CD1c-positive myeloid dendritic cell (primary cell): ENCODE measurements at regions not wholly inside any gene's neighbourhood (a gene's known extent, or its start where the extent isn't known, plus 50 kb on each side); places are given as distances from the start of the nearest gene placed in this dataset.

Experiments
- DNase-seq: peaks from one replicate; pipeline ENCODE4 v3.0.0-alpha.2; 2016; ENCODE audit errors: extremely low spot score

DNA sequence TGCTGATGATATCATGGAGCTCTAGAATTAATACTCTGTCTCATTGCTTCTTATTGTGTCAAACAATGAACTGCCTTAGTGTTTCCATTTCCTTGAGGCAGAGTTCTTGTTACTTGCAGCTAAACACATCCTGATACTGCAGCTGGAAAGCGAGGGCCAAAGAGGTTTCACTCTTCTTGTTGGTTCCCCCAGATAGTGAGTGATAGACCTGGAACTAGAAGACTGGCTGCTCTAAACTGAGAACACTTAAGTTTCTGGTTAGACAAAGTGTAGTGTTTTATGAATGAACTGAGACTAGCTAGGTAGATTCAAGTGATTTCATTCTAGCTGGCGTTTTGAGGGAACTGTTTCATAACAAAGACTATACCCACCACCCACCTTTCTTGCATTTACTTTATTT is 321.7 kb downstream of the TXNL1 start:
- DNase-seq, result no peak

DNA sequence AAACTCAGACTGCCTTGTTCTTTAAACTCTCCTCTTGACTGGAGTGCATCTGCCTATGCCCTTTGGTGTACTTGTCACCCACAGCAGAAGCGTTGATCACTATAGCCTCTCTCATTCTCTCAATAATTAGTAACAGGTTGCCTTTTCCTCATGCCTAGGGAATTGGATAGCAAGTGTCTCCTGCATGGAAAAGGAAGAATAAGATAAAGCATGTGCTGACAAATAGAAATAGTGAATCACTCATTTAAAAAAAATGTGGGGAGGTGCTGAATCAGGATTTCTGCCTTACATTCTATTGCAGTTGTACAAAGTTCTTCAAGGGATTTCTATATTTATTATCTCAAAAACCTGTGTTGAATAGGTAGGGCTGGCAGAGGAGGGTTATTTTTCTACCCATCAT is 323.0 kb downstream of the TXNL1 start:
- no peak for DNase-seq

DNA sequence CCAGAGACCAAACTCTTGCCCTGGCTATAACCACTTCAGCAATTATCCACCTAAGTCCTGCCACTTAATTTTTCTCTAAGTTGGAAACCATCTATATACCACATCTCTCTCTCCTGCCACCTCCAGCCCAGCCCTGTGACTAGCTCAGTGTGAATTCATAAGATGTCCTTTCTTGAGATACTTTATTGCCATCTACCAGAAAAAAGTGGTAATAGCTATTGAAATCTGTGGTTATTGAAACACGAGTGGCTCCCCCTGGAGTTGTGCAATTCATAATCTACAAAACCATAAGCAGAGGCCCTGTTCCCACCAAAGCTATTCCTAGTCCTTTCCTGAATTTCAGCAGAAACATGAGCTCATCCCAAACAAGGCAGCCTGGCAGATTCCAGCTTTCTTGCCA is 324.0 kb downstream of the TXNL1 start:
- DNase-seq, result no peak

DNA sequence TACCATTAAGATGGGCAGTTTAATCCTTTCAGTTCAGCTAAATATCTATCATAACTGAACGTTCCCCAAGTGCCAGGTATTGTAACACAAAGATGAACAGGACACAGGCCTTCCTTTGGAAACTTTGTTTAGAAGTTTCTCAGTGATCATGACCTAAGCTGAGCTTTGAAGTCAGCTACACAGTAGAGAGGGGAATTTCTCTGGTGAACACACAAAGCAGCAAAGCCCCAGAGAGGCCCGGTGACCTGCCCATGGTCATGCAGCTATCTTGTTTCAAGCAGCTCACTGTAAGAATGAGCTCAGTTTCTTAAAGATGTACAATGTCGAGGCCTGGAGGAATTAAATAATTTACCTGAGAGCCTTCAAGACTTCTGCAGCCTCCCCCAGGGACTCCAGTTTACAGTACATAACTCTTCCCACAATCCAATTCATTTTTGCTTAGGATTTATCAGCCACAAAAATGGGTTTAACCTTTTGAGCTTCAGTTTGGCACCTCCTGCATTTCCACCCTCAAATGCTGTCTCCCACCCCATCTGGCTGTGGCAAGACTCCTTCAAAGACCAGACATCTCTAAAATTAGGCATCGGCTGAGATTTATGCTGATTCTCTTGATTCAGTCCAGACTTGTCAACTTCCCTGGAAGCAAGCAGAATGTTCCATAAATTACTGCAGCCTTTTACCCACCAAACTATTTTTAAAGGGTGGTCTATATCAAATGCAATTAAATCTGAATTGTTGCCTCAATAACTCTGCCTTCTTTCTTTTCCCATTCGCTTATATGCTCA is 325.6 kb downstream of the TXNL1 start:
- no peak for DNase-seq

DNA sequence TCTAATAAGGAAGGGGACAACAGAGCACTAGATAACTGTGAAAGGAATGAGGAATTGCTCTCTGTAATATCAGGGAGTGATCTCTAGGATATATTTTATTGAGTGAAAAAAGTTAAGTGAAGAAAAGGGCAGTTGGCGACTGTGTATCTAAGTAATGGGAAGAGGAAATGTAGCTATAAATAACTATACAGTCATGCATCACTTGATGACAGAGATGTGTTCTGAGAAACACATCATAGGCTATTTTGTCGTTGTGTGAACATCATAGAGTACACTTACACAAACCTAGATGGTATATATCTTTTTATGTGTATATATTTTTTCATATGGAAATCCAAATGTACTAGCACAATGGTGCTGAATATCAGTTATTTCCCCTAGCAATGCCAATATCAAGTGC is 329.3 kb downstream of the TXNL1 start:
- no peak for DNase-seq

DNA sequence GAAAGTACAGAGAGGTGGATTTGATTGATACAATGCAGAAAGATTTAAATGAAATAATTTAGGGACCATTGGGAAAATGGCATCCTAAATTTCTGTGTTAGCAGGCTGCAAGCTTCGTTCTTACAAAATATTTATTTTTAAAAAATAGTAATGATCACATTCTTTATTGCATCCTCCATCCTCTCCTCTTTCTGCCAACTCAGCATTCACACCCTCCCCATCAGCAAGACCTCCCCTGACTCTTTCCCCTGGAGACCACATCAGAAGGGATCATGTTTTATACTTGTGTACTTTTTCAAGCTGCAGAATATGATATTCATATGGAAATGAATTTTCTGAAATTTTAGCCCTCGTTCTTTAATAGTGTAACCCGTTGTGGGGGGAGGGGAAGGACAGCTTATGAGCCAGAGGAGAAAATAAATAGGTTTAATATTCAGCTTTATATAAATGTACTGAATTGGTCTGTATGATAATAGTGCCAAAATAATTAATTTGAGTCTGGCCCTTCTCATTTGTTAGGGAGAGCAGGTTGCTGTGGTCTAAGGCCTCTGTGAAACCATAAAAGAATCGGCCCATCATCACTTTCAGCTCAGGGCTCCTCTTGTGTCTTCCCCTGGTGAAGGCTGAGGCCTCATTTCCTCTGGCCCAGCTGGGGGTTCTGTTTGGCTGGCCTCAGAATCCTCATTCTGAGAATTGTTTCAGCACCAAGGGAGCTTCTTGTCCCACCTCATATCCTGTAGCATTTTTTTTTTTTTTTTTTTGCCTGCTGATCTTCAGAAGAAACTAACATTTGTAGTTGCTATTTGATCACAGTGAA is 330.8 kb downstream of the TXNL1 start:
- DNase-seq, result no peak

DNA sequence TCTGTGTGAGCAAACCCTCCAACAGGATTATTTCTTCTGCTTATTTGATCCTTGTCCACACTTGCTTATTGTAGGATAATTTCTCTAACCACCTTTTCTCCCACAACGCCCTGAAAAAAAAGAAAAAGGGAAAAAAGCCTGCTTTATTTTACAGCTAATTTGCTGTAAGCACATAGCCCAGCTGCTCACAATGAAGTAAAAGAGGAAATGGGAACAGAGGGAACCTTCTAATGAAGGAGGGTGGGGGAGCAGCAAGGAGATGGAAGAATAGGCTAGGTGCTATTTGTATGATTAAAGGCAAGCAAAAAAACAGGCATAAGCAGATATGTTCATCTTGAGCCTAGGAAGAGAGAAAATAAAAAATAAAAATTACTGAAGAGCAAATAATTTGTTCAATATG is 331.6 kb downstream of the TXNL1 start:
- DNase-seq, result no peak

DNA sequence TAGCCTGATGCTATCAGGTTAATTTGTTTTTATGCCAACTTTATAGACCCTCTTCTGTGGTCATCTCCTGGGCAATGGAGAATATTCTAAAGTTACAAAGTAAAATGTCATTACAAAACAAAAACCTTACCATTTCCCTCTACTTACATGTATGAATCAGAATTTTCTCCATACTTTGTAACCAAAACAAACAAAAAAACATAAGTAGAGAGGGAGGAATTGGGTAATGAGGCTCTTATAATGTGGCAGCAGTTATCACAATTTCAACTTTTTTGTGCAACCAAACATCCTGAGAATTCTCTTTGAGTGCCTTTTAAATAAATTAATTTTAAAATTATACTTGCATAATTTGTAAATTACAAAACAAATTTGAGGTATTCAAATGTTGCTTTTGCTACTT is 332.8 kb downstream of the TXNL1 start:
- no peak for DNase-seq

DNA sequence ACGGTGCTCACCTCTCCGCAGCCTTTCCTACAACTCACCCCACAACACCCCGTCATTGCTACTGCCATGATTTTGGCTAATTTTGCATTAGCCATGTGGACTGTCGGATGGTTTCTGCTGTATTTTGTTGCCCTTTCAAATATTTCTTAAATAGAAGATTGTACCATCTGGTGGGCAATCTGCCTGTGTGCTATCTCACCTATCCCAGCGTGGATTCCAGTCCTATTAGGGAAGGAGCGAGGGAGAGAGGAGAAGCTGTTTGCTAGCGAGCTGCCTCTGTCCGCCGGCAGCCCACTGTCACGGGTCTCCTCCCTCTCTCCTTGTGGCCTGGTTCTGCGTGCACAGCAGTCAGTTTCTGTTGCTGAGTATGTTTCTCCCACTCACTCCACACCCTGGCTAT is 336.2 kb downstream of the TXNL1 start:
- no peak for DNase-seq

DNA sequence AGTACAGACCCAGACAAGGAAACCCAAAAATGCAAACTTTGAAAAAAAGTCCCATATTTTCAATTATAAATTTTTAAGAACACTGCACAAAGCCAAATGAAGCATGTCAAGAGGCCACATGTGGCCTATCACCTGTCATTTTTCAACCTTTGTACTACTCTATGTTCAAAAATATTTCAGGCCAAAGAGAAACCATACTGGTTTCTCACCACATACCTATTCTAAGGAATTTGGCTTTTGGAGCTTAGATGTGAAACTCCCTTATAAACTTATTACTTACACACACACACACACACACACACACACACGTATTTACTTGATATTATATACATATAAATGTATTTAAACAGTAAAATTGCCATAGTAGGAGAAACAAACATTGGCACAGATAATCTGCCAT is 338.7 kb downstream of the TXNL1 start:
- no peak for DNase-seq

DNA sequence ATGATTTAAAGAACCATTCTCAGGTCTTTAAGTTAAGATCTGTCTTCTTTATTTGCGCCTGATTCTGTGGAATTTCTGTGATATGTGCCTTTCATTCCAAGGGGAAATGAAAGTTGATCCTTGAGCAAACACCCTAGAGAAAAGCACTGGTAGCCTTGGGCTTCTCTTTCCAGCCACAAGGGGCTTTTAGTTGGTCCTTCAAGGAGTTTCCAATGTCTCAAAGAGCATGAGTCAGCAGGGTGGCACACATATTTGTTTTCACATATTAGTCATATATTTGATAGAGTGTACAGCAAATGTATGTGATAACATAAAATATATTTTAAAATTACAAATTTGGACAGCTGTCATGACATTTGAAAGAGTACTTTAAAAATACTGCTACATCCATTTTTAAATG is 339.5 kb downstream of the TXNL1 start:
- peak; percentile 45 for DNase-seq

DNA sequence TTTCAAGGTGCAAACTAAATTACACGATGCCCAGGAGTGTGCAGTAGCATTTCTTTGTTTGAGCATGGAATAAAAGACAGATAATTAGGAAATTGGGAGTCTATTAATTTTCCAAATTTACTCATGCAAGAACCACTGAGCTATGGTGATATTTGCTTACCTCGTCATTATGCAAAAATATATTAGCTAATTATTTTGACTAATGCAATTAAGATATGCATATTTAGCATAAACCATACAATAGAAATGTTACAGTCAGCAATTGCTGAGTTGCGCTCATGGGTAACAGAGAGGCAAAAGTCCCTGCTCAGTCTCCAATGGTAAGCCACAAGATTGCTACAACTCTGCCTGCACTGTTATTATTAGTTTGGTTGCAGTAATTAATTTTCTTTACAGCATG is 342.0 kb downstream of the TXNL1 start:
- DNase-seq, result no peak

DNA sequence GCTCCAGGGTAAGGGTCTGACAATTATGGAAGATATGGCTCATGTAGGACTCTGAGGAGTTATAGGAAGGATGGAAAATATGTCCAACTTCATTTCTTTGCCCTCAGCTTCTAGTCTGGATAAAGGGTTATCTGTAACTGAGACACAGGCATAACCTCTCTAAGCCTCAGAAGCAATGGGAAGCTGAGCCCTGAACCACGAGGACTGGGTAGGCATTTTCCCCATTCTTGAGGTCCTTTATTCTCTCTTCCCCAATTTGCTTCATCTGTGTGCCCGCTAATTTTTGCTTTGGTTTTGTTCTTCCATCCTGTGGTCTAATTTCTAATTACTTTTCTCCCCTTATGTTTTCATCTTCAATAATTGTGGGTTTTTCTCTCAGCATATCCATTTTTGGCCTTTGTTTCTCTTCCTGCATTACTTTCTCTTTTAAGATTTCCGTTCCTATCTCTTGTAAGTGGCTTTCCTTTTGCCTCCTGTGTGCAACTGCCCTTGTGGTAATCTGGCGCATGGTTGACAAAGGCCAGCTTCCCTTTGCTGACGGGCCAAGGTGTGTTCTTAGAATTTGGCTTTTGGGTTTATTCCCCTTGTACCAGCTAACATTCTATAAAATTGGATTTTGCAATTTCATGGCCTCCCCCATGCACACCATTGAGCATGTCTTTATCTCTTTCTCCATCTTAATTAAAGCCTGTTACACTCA is 343.8 kb downstream of the TXNL1 start:
- DNase-seq, result no peak

DNA sequence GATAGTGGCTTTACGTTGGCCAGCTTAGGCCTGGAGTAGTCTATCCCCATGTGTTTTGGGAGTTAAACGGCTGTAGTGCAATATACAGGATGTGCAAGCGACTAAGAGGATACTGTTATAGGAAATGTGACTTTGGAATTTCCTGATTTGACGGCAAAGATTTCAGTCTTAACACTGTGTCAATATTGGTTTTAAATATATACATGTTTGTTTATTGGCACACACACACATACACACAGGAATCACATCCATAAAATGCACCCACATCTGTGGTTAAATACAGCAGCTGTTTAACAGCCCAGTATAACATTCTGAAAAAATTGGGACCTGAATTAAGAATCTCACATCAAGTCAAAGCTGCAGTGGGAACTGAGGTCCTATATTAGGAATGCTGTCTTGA is 347.1 kb downstream of the TXNL1 start:
- DNase-seq, result no peak

DNA sequence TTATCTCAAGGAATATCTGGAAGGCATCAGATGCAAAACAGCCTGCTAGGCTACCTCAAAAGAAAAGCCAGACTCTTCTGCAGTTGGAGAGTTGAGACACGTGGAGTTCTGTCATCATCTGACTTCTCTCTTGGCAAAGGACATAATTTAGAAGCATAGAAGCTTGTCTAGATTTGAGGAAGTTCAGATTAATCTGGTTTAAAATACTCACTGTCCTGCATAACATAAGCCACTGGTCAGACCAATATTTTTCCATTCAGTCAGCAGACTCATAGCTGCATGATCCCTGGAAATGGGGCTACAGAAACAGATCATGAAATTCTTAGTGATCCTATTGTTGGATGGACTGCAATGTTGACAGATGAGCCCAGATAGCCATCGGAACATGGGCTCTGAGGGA is 349.0 kb downstream of the TXNL1 start:
- peak; percentile 18 for DNase-seq

DNA sequence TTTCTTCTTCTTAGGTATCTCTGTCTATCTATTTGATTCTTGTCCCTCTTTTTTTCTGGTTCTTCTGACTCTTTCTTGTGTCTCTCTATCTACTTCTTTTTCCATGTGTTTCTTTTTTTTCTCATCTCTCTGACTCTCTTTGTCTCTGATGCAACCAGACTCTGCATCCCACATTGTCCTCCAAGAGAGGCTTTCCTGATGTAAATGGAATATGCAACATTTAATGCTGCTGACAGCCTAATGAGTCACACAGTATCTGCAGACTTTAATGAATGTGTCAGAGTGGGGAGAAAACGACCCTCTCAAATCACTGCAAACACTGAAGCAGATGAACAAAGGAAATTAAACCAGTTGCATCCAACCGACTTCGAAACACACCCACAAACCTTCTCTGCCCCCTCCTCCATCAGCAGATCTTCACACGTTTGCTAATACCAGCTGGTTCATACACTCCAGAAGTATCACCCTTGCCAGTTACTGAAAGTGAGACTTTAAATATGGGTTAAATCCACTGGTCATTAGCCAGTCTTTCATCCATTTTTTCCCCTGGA is 351.5 kb downstream of the TXNL1 start:
- no peak for DNase-seq

DNA sequence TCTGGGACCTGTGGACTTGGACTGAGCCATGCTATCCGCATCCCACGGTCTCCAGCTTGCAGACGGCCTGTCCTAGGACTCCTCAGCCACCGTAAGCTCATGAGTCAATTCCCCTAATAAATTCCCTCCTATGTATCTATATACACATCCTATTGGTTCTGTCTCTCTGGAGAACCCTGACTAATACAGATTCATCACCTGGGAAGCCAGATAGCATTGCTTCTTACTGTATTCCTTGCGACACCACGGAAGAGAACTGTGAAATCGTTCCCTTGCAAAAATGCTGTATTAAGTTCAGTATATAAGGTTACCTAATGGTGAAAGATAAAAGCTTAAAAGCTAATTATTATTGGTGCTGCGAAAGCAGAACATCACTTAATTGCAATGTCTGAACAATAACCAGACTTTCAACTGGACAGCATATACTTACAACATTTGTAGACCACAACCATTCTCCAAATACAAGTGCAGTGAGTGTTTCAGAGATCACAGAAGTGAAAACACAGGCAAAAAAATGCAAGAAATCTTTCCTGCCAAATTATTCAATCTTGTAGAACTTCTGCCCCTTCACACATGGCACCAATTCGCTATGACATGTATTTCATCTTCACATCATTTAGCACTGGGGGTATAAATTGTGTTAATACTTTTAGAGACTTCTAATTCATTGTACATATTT is 352.9 kb downstream of the TXNL1 start:
- DNase-seq, result no peak

DNA sequence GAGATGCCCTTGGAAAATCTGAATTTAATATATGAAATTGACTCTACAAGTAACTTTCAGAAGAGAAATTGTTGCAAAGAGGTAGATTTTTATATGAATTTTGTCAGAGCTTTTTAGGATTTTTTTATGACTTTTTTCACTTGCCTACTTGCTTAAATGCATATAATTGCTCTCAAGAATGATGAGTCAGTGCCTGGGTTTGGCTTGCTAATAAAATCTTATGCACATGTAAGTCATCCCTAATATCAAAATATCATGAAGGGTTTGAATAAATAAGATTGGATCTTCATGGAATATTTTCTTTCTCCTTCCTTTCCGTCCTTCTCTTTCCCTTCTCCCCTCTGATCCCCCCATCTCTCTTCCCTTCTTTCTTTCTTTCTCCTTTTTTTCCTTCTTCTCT is 354.1 kb downstream of the TXNL1 start:
- DNase-seq, result no peak

DNA sequence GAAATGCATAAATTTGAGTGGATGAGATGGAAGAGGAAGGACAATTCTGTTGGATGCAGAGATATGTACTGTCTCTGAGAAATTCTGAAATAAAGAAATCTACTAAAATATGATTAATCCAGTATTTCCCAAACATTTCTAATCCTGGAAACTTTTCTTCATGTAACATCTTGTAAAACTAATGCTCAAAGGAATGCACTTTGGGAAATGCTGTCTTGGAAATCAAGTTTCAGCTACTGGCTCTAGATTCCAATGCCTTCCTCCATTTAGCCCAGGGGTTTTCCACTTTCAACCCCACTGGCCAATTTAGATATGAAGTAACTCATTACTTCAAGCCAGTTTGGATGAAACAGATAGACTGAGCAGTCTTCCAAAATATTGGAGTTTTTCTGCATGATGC is 355.1 kb downstream of the TXNL1 start:
- no peak for DNase-seq

DNA sequence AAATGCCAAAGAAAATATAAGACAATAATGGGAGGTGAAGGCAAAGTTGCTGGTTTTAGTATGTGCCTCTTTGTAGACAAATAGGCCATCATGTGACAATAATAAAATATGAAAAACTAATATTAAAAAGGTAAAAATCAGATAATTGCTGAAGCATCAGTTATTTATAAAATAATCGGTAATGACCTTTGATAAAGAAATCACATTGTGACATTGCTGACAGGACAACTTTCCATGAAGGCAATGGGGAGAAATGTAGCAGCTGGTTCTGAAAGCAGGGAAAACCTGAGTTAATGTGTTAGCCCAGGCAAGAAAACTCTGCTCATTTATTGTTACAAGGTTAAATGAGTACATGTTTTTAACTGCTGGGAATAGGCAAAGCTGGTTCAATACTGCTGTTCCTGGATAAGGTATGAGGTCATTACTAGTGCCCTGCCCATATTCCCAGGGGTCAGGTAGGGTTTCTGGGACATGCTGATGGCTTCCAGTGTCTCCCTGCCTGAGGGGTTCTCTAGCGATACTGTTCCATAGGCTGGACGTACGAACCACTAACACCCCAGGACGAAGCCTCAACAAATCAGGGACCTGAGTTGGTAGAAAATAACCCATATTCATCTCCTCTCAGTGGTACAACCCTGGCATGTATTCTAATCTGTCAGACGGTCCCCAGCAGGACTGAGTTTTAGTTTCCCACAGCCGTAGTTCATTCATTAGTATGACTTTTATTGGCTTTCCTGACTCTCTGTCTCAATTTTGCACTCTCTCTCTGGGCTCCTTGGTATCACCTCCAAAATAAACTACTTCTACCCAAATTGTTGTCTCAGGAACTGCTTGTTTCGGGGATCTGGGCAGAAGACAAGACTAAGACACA is 355.9 kb downstream of the TXNL1 start:
- DNase-seq, result no peak

DNA sequence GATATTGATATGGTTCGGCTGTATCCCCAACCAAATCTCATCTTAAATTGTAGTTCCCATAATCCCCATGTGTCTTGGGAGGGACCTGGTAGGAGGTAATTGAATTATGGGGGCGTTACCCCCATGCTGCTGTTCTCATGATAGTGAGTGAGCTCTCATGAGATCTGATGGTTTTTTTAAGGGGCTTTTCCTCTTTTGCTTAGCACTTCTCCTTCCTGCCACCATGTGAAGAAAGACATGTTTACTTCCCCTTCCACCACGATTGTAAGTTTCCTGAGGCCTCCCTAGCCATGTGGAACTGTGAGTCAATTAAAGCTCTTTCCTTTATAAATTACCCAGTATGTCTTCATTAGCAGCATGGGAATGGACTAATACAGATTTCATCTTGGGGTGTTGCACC is 358.6 kb downstream of the TXNL1 start:
- DNase-seq, result peak; percentile 5
